Heart right ventricle (tissue), 16 donors: ENCODE measurements at regions not wholly inside any gene's neighbourhood (a gene's known extent, or its start where the extent isn't known, plus 50 kb on each side); places are given as distances from the start of the nearest gene placed in this dataset.

ENCODE experiments used
- ATAC-seq, 8 donors: fragments of 200-7000 bp; cut with Tn5 transposase; one replicate each; pipeline ENCODE4 v1.9.1; 2020; ENCODE audit warnings: mild to moderate bottlenecking in 8 of 8, moderate library complexity in 8 of 8, moderate number of reproducible peaks in 1 of 8
- DNase-seq, 2 donors: peaks; one replicate each; pipeline ENCODE4 v3.0.0-alpha.2; 2020
- H3K27ac ChIP-seq, 10 donors: fragments of 200-600 bp; sonication (generic) in 2 of 10; one replicate each; pipeline versions ENCODE4 v1.5.0 to v1.8.0; 2020 to 2022; ENCODE audit warnings: mild to moderate bottlenecking in 3 of 10
- H3K27me3 ChIP-seq, 7 donors: fragments of 200-600 bp; one replicate each; pipeline ENCODE4 v1.8.0; 2021 to 2022; ENCODE audit warnings: mild to moderate bottlenecking in 2 of 7
- H3K36me3 ChIP-seq, 9 donors: fragments of 200-600 bp; sonication (generic) in 1 of 9; one replicate each; pipeline versions ENCODE4 v1.5.0 to v1.8.0; 2020 to 2022; ENCODE audit warnings: mild to moderate bottlenecking in 2 of 9
- H3K4me1 ChIP-seq, 9 donors: fragments of 200-600 bp; sonication (generic) in 1 of 9; one replicate each; pipeline versions ENCODE4 v1.5.0 to v1.8.0; 2020 to 2022; ENCODE audit warnings: mild to moderate bottlenecking in 4 of 9
- H3K4me3 ChIP-seq, 10 donors: fragments of 200-600 bp; sonication (generic) in 2 of 10; one replicate each; pipeline versions ENCODE4 v1.5.0 to v1.8.0; 2020 to 2022; ENCODE audit warnings: mild to moderate bottlenecking in 7 of 10, moderate library complexity in 2 of 10
- H3K9me3 ChIP-seq, 11 donors: fragments of 200-600 bp in 10 of 11; sonication (generic) in 2 of 11; one replicate each; pipeline versions ENCODE4 v1.5.0 to v1.8.0; 2013 to 2022; ENCODE audit warnings: mild to moderate bottlenecking in 2 of 11, control low read depth in 1 of 11, moderate library complexity in 1 of 11
- CTCF ChIP-seq, 9 donors: fragments of 200-600 bp; sonication (generic) in 2 of 9; IDR thresholded peaks; one replicate each; pipeline versions ENCODE4 v1.5.0 to v1.8.0; 2021 to 2022; ENCODE audit warnings: antibody characterized with exemption in 9 of 9, mild to moderate bottlenecking in 5 of 9, moderate library complexity in 1 of 9
- WGBS, 2 donors: extraction: QIAGEN DNeasy Blood & Tissue Kit; methylation state at CpG; one replicate each; pipeline ENCODE4 v1.1.7; 2013; ENCODE audit warnings: inconsistent platforms in 1 of 2; 5-methylcytosine and 5-hydroxymethylcytosine counted together
- intact Hi-C, 10 donors: fragments of 100-400 bp; cut with DNase I; formaldehyde crosslinking; loops; one replicate each; pipeline versions ENCODE4 v1.11.1 to v1.14.2; 2022
- donor health status: Arrhythmogenic right ventricular cardiomyopathy.
- donor health status: ischemic (EF 13 %, LVEDD 7.1; RV severe dilation, severe dysfunction).
- donor health status: healthy with polysubstance abuse.
- donor health status: DM: no; HTN: yes; CAD: no.
- donor health status: DM: no; HTN: no; CAD: no.
- donor health status: ischemic (EF 25% LVEDD 6.9; RV normal size, moderate dysfunction).
- donor health status: ischemic (EF 25% LVEDD 5.7; RV mildly dilated, moderate dysfunction).
- donor health status: healthy.
- donor health status: DM: yes; HTN: yes; CAD: no.
- donor health status: Ischemic cardiomyopathy.
- donor health status: ischemic (EF 35%, LVEDD 5.7; RV mildly dilated, moderate dysfunction).
- donor health status: nonischemic (EF 11% LVEDD 7.7; RV severe dilation, severe dysfunction).
- donor health status: DM: yes; HTN: yes; CAD: no.
- donor health status: PGD.
- donor health status: ischemic (EF 29% LVEDD 5.4; RV normal size, mild dysfunction).
- donor health status: nonischemic (EF 23%, LVEDD 6.1; RV moderate dilation, normal function).

GRCh38 chr5:36765876-36766275 lies 110.7 kb upstream of the NIPBL start:
- Histone ChIP-seq H3K36me3 (no peaks in the 10 kb centered on the region), H3K27me3 (peaks cover 0 to 4% (median 0%) of the 10 kb centered on the region in 7 donors), H3K27ac (no peak overlapping the region), H3K4me1 (no peaks in the 10 kb centered on the region), H3K9me3 (peaks cover 0 to 10% (median 0%) of the 10 kb centered on the region in 11 donors), H3K4me3 (no peak overlapping the region)
- no peak for DNase-seq
- TF ChIP-seq CTCF (IDR thresholded peaks at IDR 0.05): no peak
- intact Hi-C loops: no loop called here
- 88% methylated on average over 2 of the region's 2 CpGs for WGBS, 2 donors
- no peak for ATAC-seq

GRCh38 chr5:36766981-36767380 lies 109.6 kb upstream of the NIPBL start:
- intact Hi-C loops: no loop called here
- WGBS, 2 donors: 67 to 76% methylated on average over 1 of the region's 1 CpG
- no peak overlapping the region for H3K27ac ChIP-seq

DNA sequence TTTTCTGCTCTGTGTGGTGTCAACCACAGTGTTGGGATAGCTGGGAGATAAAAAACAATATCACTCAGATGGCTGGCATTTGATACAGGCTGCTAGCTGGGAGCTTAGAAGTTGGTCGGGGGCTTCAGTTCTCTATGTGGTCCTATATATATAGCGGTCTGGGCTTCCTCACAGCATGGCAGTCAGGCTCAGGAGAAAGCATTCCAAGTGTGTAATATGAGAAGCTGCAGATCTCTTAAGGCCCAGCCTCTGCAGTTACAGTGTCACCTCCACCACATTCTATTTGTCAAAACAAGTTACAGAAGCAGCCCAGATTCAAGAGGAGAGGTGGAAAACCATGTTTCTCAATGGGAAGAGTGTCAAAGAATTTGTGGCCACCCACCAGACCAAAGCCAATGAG lies 108.1 kb upstream of the NIPBL start:
- H3K36me3 ChIP-seq: no peaks in the 10 kb centered on the region
- H3K4me3 ChIP-seq: no peak overlapping the region
- H3K9me3 ChIP-seq: peaks cover 0 to 12% (median 0%) of the 10 kb centered on the region in 11 donors
- peaks cover 0 to 4% (median 0%) of the 10 kb centered on the region in 7 donors for H3K27me3 ChIP-seq
- intact Hi-C loops: no loop called here
- no peak overlapping the region for H3K27ac ChIP-seq
- ATAC-seq (no peak), DNase-seq (no peak)
- 74 to 86% methylated on average over 2 of the region's 2 CpGs for WGBS, 2 donors
- H3K4me1 ChIP-seq: no peaks in the 10 kb centered on the region
- no peak for TF ChIP-seq CTCF (IDR thresholded peaks at IDR 0.05)

More at GRCh38 chr5:36766981-36767380, 109.6 kb upstream of the NIPBL start:
- ATAC-seq: no peak
- H3K36me3 ChIP-seq: no peaks in the 10 kb centered on the region
- H3K4me3 ChIP-seq: no peak overlapping the region
- no peak for TF ChIP-seq CTCF (IDR thresholded peaks at IDR 0.05)
- H3K27me3 ChIP-seq: peaks cover 0 to 4% (median 0%) of the 10 kb centered on the region in 7 donors
- H3K9me3 ChIP-seq: peaks cover 0 to 12% (median 0%) of the 10 kb centered on the region in 11 donors
- no peak for DNase-seq
- no peaks in the 10 kb centered on the region for H3K4me1 ChIP-seq

GRCh38 chr5:36769129-36769770 lies 107.3 kb upstream of the NIPBL start:
- Histone ChIP-seq H3K27ac (no peak overlapping the region), H3K4me3 (no peak overlapping the region), H3K9me3 (peaks cover 0 to 12% (median 0%) of the 10 kb centered on the region in 11 donors), H3K4me1 (no peaks in the 10 kb centered on the region), H3K36me3 (no peaks in the 10 kb centered on the region), H3K27me3 (peaks cover 0 to 4% (median 0%) of the 10 kb centered on the region in 7 donors)
- DNase-seq: no peak
- no peak for ATAC-seq
- no peak for TF ChIP-seq CTCF (IDR thresholded peaks at IDR 0.05)
- WGBS, 2 donors: 74 to 85% methylated on average over 2 of the region's 2 CpGs
- intact Hi-C loops: no loop called here
